ENCODE measurements at regions not wholly inside any gene's neighbourhood (a gene's known extent, or its start where the extent isn't known, plus 50 kb on each side); places are given as distances from the start of the nearest gene placed in this dataset.

GRCh38 chr7:14047709-14048399 is 58.4 kb upstream of the ETV1 start:
- no TSS peak for BruUV-seq (replicated peaks)
- no peaks in the 10 kb centered on the region for H4K20me1 ChIP-seq (replicated peaks; ENCODE audit: control insufficient read depth, extremely low read depth, insufficient read depth, low read length)
- no peaks in the 10 kb centered on the region for H3K9me3 ChIP-seq (replicated peaks; ENCODE audit: control insufficient read depth, insufficient read depth, low read length)
- H3K36me3 ChIP-seq (ENCODE audit: control insufficient read depth in 2 of 2, extremely low read depth in 1 of 2, insufficient read depth in 2 of 2, low read length in 2 of 2) = no peaks in the 10 kb centered on the region
- H3K4me1 ChIP-seq (ENCODE audit: control insufficient read depth, extremely low read depth, insufficient read depth, low read length) = no peaks in the 10 kb centered on the region
- H3K79me2 ChIP-seq (ENCODE audit: control insufficient read depth, insufficient read depth, low read length) = no peaks in the 10 kb centered on the region
- H3K9ac ChIP-seq (replicated peaks; ENCODE audit: extremely low read depth, insufficient read depth, low read length) = no peak overlapping the region
- ChIA-PET CTCF (interaction anchor here (0.7 kb wide), 1 partner anchor 42 kb away, joined by 3 read pairs; no protein-coding TSS in a partner anchor), POLR2A (no interaction called here)
- TF ChIP-seq GATA2 (IDR thresholded peaks at IDR 0.05; ENCODE audit: insufficient read depth, insufficient read length, low read depth, low read length) = no peak
- no peak for TF ChIP-seq POLR2A (IDR thresholded peaks at IDR 0.05; ENCODE audit: low read depth, low read length)
- TF ChIP-seq CTCF (IDR thresholded peaks at IDR 0.05; ENCODE audit: extremely low read depth in 1 of 2, insufficient read depth in 1 of 2, low read depth in 1 of 2, low read length in 2 of 2) = no peak
- no peak for TF ChIP-seq JUN (IDR thresholded peaks at IDR 0.05; ENCODE audit: borderline replicate concordance, insufficient read depth, insufficient read length, low read depth)
- TF ChIP-seq MAX (IDR thresholded peaks at IDR 0.05; ENCODE audit: insufficient read depth, insufficient read length) = no peak
- no peak for TF ChIP-seq MYC (IDR thresholded peaks at IDR 0.05; ENCODE audit: low read depth, low read length)
- TF ChIP-seq POLR2AphosphoS5 (IDR thresholded peaks at IDR 0.05; ENCODE audit: insufficient read depth, low read depth, low read length) = no peak
- no peak for TF ChIP-seq EZH2 (IDR thresholded peaks at IDR 0.05; ENCODE audit: borderline replicate concordance, low read depth, low read length, severe bottlenecking)
- no peak for TF ChIP-seq FOS (IDR thresholded peaks at IDR 0.05; ENCODE audit: borderline replicate concordance, insufficient read depth, low read length)
- no peak overlapping the region for H3K4me3 ChIP-seq (replicated peaks in 1 of 3; ENCODE audit: insufficient read depth in 1 of 3, low read depth in 1 of 3, low read length in 3 of 3)
- dilution Hi-C loops (cut with MboI; ENCODE audit: extremely low pct_ligation_motif_present, low sequenced_read_pairs) (no loop called here), intact Hi-C loops (cut with micrococcal nuclease) (no loop called here)
- FAIRE-seq (no peak), DNase-seq (ENCODE audit: low read depth, low spot score) (no peak)
- no peaks in the 10 kb centered on the region for H3K27me3 ChIP-seq (ENCODE audit: control insufficient read depth in 2 of 2, insufficient read depth in 2 of 2, low read length in 2 of 2)
- H3K27ac ChIP-seq (ENCODE audit: insufficient read depth, low read depth, low read length) = no peak overlapping the region
- no peaks in the 10 kb centered on the region for H3K9me1 ChIP-seq (replicated peaks; ENCODE audit: control insufficient read depth, extremely low read depth, insufficient read depth, low read length)
- H2AFZ ChIP-seq (ENCODE audit: low read depth, low read length) = no peak overlapping the region
- no peak overlapping the region for H3K4me2 ChIP-seq (ENCODE audit: insufficient read depth, low read length)

Measured in endothelial cell of umbilical vein (primary cell).